IPS-NIHi11 (cell line): ENCODE measurements at regions not wholly inside any gene's neighbourhood (a gene's known extent, or its start where the extent isn't known, plus 50 kb on each side); places are given as distances from the start of the nearest gene placed in this dataset.
"Not testable (repeated sequence)": the region's sequence is repeated elsewhere in the genome, so short reads cannot be mapped to it uniquely, and the experiment has no call there.

Source experiments
- DNase-seq: peaks from one replicate; pipeline ENCODE4 v3.0.0; 2012; ENCODE audit warnings: mixed read lengths, low spot score

DNA sequence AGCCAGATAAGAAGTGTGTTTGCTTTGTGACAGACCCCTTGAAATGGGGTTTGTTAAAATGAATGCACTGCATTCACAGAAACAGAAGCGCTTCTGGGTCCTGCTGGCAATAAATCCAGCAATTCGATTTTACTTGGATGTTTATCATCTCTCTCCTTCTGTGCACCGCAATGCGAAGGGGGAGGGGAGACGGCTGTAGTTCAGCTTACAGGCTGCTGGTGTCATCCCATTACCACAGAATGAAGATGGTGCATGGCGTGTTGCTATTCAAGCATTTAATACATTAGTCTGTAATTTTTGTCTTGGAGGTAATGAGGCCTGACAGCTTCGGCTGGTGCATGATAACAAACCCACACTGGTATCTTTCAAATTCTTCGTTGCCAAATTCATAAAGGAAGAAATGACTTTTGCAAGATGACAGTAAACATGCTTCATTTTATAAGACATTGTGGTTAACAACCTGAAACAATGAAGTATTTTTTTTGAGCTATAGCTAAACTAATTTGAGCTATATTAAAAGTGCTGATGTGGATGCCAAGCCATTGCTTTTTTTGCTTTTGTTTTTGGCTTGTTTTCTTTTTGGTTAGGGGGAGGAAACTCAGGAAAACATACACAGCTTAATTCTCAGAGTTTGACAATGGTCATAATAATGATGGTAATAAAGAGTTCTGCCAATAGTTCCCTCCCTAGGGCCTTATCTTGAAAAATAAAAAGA is 418.3 kb downstream of the OTOL1 start:
- peak; percentile 45 for DNase-seq

DNA sequence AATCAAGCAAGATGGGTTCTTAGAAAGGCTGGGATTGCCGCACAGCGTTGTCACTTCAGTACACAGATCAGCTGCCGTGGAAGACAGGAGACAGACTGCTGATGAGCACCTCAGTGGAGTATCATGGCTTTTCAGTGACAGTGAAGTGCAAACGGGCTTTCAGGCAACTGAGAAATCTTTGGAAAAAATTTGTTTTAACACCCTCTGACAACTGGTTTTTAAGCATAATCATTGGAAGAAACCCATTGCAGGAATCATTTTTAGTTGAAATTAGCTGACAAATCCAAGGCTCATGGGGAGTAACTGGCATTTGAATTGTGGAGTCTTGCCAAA is 418.8 kb downstream of the OTOL1 start:
- DNase-seq = no peak

DNA sequence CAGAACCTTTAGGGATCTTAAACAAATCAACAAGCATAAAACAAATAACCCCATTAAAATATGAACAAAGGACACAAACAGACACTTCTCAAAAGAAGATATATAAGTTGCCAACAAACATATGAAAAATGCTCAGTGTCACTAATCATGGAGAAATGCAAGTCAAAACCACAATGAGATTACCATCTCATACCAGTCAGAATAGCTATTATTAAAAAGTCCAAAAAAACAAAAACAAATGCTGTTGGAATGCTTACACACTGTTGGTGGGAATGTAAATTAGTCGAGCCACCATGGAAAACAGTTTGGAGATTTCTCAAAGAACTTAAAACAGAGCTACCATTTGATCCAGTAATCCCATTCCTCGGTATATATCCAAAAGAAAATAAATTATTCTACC is 423.6 kb downstream of the OTOL1 start:
- DNase-seq = no peak

DNA sequence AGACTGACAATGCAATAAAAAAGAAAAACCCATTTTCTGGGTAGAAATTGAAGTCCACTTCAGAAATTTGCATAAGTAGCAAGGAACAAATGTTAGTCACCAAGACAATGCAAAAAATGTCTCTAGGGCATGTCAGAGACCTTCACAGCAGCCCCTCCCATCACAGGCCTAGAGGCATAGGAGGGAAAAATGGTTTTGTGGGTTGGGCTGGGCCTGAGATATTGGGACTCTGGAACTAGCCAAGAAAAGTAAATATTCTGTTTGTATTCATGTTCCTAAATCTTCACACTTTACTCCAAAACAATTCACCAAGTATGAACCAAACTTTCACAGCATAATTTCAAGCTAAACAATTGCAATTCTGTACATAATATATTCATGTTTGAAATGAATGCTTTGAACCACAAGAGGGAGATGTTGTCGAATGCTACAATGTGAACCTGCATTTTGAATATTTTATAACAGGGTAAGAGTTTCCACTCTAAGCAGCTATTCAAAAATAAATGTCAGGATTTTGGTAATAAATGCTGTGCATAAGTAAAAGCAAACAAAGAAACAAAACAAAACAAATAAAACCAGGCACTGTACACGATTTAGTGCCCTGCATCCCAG is 429.2 kb downstream of the OTOL1 start:
- no peak for DNase-seq

DNA sequence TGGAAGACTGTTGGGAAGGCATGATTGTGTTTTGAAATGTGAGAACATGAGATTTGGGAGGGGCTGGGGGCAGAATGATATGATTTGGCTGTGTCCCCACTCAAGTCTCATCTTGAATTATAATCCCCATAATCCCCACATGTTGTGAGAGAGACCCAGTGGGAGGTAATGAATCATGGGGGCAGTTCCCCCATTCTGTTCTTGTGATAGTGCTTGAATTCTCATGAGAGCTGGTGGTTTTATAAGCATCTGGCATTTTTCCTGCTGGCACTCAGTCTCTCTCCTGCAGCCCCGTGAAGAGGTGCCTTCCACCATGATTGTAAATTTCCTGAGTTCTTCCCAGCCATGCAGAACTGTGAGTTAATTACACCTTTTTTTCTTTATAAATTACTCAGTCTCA is 430.5 kb downstream of the OTOL1 start:
- DNase-seq = no peak

DNA sequence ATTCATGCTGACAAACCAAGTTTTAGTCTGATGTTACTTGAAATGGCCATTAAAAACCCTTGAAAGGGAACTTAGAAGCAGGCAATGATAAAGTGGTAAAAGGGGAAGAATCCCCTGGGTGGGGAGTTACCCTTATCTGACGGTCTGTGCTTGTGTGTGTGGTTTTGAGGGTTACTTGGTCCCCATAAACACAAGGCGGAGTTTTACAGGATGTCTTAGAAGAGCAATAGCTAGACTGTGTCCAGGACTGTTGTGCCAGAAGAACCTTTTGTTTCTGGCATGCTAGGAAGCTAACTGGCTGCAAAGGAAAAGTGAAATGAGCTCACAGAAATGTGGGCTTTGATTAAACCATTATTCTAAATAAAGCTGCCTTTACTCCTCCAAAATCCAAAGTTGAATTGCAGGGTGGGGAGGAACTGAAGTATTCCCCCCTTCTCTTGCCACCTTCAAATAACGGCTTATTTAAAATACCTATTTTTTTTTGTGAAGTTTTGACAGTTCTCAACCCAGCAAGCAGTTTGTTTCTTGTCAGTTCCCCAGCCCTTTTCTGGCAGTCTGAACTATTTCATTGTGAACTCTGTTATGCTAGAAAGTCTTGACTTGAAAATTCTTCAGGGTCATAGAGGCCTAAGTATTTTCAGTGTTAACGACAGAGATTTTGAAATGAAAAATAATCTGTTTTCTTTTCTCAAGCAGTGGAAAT is 443.5 kb downstream of the OTOL1 start:
- no peak for DNase-seq

DNA sequence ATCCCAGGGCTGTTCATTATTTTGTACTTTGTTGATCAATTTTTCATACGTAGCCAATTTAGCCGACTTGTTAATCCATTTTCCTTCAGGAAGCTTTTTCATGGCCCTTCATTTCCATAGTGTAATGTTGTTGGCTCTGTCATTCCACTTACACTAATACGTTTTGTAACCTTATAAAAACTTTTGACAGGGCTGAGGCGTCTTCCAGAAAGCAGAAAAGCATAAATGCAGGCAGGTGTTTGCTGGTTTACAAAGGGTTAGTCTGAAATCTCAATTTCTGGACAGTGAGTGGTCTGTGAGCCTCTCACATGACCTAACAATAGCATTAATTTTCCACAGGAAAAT is 444.0 kb downstream of the OTOL1 start:
- DNase-seq = no peak

DNA sequence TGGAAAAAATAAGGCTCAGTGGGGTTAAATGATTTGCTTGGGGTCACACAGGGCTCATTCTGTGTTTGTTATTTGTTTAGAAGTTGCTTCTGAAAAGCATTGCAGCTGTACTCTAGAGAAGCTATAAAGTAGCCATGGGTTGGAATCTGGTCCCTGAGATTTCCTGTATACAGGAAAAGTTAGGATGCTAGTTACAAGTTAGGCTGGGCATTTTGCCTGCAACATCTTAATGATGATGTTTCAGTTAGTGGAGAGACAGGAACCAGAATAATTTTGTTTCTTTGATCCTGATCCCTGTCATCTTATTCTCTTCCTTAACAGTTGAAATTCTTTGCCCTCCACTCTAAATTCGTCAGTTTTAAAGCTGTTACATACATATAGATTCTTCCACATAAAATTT is 445.3 kb downstream of the OTOL1 start:
- no peak for DNase-seq

DNA sequence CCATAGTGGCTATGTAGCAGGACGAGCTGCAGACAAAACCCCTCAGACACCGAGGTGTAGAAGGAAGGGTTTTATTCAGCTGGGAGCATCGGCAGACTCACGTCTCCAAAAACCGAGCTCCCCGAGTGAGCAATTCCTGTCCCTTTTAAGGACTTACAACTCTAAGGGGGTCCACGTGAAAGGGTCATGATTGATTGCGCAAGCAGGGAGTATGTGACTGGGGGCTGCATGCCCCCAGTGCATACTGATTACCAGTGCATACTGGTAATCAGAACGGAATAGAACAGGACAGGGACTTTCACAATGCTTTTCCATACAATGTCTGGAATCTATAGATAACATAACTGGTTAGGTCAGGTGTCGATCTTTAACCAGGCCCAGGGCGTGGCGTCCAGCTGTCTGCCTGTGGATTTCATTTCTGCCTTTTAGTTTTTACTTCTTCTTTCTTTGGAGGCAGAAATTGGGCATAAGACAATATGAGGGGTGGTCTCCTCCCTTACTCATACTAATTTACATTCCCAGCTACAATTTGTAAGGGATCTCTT is 447.3 kb downstream of the OTOL1 start:
- DNase-seq = not testable (repeated sequence)

DNA sequence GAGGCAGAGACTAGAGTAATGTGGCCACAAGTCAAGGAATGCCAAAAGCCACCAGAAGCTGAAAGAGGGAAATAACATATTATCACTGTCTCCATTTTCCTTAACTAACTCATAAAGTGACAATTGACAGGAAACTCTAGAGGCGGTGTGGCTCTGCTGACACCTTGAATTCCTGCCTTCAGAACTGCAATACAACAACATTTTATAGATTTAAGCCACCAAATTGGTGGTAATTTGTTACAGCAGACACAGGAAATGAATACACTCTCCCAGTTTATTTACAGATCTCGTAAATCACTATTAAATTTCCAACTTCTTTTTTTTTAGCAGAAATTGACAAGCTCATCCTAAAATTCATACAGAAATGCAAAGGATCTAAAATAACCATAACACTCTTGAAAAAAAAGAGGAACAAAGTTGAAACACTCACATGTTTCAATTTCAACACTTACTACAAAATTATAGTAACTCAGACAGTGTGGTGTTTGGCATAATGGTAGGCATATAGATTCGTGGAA is 449.9 kb downstream of the OTOL1 start:
- no peak for DNase-seq

DNA sequence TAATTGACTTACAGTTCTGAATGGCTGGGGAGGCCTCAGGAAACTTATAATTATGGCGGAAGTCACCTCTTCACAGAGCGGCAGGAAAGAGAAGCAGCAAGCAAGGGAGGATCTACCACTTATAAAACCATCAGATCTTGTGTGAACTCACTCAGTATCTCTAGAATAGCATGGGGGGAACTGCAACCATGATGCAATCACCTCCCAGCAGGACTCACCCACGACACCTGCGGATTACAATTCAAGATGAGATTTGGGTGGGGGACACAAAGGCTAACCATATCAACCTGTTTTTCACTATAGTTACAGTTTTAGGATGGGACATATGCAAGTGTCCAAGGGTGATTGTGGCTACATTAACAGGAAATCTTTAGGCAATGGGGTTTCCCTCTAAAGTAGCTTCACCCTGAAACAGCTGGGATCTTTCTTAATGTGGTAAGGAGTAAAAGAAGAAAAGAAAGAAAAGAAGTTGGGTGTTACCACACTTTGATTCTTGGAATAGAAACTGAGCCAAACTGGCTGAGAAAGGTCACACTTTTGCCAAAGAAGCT is 453.8 kb downstream of the OTOL1 start:
- DNase-seq = no peak

DNA sequence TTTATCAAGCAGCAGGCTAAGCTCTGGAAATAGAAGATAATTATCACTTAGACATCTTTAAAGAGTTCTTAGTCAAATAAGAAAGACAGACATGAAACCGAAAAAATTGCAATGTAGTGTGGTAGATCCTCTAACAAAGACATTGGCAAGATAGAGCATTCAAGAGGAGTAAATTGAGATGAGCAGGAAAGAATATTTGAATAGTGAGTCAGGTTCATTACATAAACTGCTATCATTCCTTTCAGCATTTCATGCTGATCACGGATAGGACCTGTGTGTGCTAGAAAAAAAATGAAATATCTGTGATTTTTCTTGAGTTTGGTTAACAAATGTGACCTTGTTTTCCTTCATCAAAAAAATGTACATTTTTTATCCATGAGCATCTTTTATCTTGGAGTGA is 460.9 kb downstream of the OTOL1 start:
- DNase-seq = no peak

DNA sequence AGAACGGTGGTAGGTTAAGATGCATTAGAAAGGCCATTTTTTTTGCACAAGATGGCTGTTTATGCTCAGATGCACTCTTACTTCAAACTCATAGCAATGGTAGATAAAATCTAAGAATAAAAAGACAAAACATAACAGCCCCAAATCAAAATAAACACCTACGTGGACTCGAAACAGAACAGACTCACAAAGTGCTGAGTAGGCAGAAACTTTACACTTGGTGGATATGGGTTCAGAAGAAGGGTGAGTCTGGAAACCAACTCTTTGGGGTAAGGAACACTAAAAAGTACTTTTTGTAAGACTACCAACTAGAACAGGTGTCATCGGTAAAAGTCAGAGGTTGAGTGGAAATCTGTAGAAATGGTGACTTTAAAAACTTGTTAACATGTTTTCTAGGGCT is 468.2 kb downstream of the OTOL1 start:
- no peak for DNase-seq

DNA sequence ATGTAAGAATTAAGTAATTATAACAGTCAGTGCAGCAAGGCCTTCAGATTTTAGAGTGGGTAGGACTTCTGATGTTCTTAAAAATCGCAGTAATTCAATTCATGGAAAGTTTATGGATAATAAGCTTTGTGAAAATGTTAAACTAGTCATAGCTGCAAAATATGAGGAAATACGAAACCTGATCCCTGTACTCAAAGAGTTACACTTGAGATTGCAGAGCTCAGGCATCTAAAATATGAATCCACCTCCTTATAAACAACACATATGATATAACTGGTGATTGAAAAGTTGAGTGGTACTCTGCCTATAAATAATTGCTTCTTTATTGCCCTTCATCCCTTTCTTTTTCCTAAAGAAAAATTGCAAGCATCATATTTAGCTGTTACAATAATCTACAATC is 473.3 kb downstream of the OTOL1 start:
- DNase-seq = no peak

DNA sequence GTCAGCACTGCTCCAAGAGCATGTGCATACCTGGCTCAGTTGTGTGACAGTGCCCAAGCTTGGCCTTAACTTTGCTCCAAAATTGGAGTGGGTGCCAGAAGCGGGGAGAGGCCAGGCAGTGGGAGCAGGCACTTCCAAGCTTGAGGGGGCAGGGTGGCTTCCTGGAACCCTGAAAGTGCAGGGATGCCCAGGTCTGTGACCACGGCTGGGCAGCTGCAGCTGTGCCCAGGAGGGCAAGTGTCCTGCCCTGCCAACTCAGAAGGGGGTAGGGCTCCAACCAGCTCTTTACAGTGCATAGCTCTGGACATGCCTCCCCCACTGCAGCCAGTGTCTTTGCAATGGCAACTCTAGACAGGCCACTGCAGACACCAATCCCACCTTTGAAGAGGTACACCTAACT is 478.6 kb downstream of the OTOL1 start:
- DNase-seq = no peak

DNA sequence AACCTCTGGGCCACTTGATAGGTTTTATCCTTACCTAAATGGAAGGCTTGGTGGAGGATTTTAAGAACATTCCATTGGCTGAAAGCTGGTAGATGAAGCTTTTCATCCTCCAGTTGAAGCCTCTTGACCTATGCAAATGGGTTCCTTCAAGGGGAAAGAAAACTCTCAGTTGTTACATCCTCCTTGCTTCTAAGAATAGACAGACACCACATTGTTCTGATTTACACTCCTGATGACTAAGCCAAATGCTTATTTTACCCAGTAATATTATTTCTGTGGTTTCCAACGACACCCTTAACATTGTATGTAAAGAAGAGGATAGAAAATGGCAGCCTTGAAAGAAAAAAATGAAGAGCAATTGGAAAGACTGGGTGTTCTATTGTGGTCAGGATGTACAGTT is 480.5 kb downstream of the OTOL1 start:
- DNase-seq = no peak

DNA sequence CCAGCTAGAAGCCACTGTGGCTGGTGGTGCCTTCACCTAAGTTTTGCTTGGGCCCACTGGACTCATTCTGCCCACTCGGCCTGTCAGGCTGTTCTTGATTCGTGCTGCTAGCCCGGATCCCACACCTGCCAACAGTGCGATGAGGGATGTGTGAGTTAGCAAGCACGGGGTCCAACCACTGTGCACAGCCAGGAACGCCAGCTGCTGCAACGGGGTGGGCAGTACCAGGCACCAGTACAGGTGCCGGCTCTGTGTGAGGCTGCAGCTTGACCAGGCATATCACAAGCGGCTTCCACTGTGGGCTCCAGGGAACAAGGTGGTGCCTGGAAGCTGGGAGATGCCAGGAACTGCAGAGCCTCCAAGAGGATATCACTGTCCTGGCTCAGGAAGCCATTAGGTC is 481.2 kb downstream of the OTOL1 start:
- DNase-seq = no peak

DNA sequence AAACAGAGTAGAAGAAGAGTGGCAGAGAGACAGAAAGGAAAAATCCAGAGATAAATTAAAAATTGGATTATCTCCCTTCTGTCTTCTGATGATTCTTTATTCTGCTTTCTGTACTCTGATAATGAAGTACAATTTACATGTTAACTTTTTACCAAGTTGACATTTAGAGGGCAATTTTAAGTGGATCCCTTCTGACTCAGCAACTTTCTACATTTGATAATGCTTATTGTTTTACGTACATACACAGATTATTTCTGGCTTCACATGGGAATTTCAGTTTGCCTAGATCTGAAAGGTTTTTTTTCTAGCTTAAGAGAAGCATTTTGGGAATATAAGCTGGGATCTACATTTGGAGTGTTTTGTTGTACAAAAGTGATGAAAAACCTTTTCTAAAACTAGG is 491.3 kb downstream of the OTOL1 start:
- DNase-seq = no peak

DNA sequence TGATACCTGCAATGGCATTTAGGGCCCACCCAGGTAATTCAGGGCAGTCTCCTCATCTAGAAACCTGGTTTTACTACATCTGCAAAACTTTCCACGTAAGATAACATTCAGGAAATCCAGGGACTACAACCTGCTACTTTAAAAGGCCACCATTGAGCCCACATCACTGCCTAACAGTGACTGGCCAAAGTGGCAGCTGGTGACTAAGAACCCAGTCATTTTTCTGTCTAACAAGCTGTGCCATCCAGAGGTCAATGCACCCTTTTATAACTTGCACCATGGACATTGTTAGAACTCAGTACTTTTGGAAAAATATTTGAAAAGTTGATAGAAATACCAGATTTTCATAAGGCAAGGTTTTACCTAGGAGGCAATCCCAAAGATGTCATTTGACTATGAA is 492.4 kb downstream of the OTOL1 start:
- no peak for DNase-seq

DNA sequence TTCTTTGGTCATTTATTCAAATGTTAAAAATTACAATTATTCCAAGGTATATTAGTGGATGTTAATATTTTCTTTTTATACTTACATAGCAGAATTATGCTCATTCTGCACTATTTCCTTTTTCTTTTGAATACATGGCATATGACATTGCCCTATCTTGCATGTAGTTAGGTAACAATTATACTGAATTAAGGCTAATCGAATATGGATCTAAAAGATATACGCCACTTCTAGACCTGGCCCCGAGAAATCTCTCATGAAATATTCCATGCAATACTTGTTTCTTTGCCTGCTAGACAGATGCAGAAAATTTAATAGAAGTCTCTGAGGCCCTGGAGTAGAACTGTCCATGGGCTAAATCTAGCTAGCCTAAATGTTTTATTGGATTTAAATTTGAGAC is 493.4 kb downstream of the OTOL1 start:
- no peak for DNase-seq

DNA sequence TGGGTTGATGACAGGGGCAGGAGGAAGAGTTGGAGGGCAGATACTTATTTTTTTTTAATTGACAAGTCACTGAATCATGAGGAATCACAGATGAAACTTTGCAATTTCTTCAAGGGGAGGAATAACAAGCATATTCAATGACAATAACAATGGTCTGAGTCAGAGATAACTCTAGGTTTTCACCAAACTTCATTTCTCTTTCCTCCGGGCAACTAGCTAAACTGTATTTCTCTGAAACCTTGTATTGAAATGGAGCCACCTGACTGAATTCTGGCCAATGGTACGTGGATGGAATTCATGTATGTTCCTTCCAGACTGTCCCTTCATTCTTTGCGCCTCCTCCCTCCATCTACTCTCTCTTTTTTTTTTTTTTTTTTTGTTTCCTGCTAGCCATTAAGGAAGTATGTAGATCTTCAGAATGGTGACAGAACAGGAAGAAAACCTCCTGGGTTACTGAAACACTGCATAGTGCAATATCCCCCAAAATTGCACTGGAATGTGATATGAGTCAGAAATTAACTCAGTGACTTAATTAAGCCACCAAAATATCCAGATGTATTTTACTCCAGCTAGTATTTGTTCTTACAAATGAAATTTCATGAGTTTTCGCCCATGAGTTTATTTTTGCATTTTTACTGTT is 495.4 kb downstream of the OTOL1 start:
- no peak for DNase-seq

DNA sequence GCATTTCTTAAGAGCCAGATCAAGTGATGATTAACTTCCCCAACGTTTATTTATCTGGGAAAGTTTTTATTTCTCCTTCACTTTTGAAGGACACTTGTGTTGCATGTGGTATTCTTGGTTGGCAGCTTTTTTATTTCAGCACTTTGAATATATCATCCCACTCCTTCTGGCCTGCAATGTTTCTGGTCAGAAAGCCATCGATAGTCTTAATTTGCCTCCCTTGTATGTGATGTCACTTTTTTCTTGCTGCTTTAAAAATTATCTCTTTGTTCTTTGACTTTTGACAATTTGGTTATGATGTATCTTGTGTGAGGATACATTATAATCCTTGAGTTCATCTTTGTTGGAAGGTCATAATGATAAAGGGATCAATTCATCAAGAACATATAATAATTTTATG is 503.2 kb downstream of the OTOL1 start:
- no peak for DNase-seq

DNA sequence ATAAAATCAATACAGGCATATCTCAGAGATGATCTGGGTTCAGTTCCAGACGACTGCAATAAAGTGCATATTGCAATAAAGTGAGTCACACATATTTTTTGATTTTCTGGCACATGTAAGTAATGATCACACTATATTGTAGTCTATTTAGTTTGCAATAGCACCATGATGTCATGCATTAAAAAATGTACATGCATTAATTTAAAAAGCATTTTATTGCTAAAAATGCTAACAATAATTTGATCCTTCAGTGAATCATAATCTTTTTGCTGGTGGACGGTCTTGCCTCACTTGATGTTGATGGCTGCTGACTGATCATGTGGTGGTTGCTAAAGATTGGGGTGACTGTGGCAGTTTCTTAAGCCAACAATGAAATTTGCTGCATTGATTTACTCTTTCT is 511.1 kb downstream of the OTOL1 start:
- no peak for DNase-seq
